ENCODE measurements at regions not wholly inside any gene's neighbourhood (a gene's known extent, or its start where the extent isn't known, plus 50 kb on each side); places are given as distances from the start of the nearest gene placed in this dataset.
A peak's percentile ranks its signal among the peaks of the same experiment; 100 is the strongest.

- Histone ChIP-seq H3K4me2 (ENCODE audit: low read depth, low read length) (no peak overlapping the region), H3K36me3 (replicated peaks in 1 of 2; ENCODE audit: control insufficient read depth in 1 of 2, insufficient read depth in 2 of 2, low read length in 2 of 2) (no peaks in the 10 kb centered on the region), H3K9me3 (ENCODE audit: low read length) (no peaks in the 10 kb centered on the region), H3K79me2 (ENCODE audit: insufficient read depth, low read length) (no peaks in the 10 kb centered on the region), H4K20me1 (ENCODE audit: insufficient read depth, low read length) (no peaks in the 10 kb centered on the region), H3K27me3 (ENCODE audit: control insufficient read depth in 1 of 2, insufficient read depth in 2 of 2, low read length in 2 of 2) (peaks cover 0 to 4% of the 10 kb centered on the region in 2 experiments; a peak in 1 of 5 replicates), H3K4me3 (replicated peaks in 1 of 3; ENCODE audit: insufficient read depth in 1 of 3, low read depth in 2 of 3, low read length in 3 of 3) (no peak overlapping the region), H3K9ac (ENCODE audit: insufficient read depth, low read depth, low read length) (no peak overlapping the region), H3K4me1 (ENCODE audit: insufficient read depth, low read length) (no peaks in the 10 kb centered on the region), H3K27ac (ENCODE audit: extremely low read length, insufficient read depth, low read length) (no peak overlapping the region), H2AFZ (ENCODE audit: low read length) (no peak overlapping the region)
- in situ Hi-C loops (cut with HindIII; ENCODE audit: extremely low pct_ligation_motif_present, low pct_unique_long_range_greater_than_20kb) (no loop called here), intact Hi-C loops (cut with micrococcal nuclease; ENCODE audit: unreplicated experiment) (no loop called here)
- ATAC-seq: no peak
- peak; percentile 91 for TF ChIP-seq ATF7 (IDR thresholded peaks at IDR 0.05)
- TF ChIP-seq ATF7 (CRISPR knock-in tag; IDR thresholded peaks at IDR 0.05): no peak
- no peak for TF ChIP-seq MYC (CRISPR knock-in tag; IDR thresholded peaks at IDR 0.05; ENCODE audit: borderline replicate concordance)
- peak; percentile 85 for TF ChIP-seq CREB1 (IDR thresholded peaks at IDR 0.05)
- TF ChIP-seq CREB1 (CRISPR knock-in tag; IDR thresholded peaks at IDR 0.05): no peak
- no peak for TF ChIP-seq ZNF776 (CRISPR knock-in tag; IDR thresholded peaks at IDR 0.05)
- no peak for TF ChIP-seq NR2C2 (CRISPR knock-in tag; IDR thresholded peaks at IDR 0.05; ENCODE audit: borderline replicate concordance)
- TF ChIP-seq ZNF225 (CRISPR knock-in tag; IDR thresholded peaks at IDR 0.05): no peak
- ChIA-PET CTCF (ENCODE audit: low intra/inter-chr PET ratio, low total read pairs) (no interaction called here), POLR2A (no interaction called here)
- no peak for FAIRE-seq
- no TSS peak for BruUV-seq (replicated peaks)
- 16% methylated on average over 3 of the region's 3 CpGs for WGBS (ENCODE audit: low lambda C conversion rate)
- DNase-seq (ENCODE audit: low spot score): no peak
Observed at GRCh38 chr9:2351324-2351723, 270.3 kb upstream of the VLDLR start.

GRCh38 chr9:2354216-2354615 lies 267.4 kb upstream of the VLDLR start:
- CTCF ChIA-PET (ENCODE audit: low intra/inter-chr PET ratio, low total read pairs): no interaction called here
- H3K9ac ChIP-seq (ENCODE audit: insufficient read depth, low read depth, low read length): no peak overlapping the region
- H3K4me2 ChIP-seq (ENCODE audit: low read depth, low read length): no peak overlapping the region
- no peak overlapping the region for H3K27ac ChIP-seq (ENCODE audit: extremely low read length, insufficient read depth, low read length)
- intact Hi-C loops (cut with micrococcal nuclease; ENCODE audit: unreplicated experiment) (no loop called here), in situ Hi-C loops (cut with HindIII; ENCODE audit: extremely low pct_ligation_motif_present, low pct_unique_long_range_greater_than_20kb) (no loop called here)
- no peak for FAIRE-seq
- no peaks in the 10 kb centered on the region for H3K79me2 ChIP-seq (ENCODE audit: insufficient read depth, low read length)
- DNase-seq (ENCODE audit: low spot score): no peak
- no peaks in the 10 kb centered on the region for H3K4me1 ChIP-seq (ENCODE audit: insufficient read depth, low read length)
- no peak overlapping the region for H2AFZ ChIP-seq (ENCODE audit: low read length)
- H3K9me3 ChIP-seq (ENCODE audit: low read length): no peaks in the 10 kb centered on the region
- H3K36me3 ChIP-seq (replicated peaks in 1 of 2; ENCODE audit: control insufficient read depth in 1 of 2, insufficient read depth in 2 of 2, low read length in 2 of 2): no peaks in the 10 kb centered on the region
- H3K27me3 ChIP-seq (ENCODE audit: control insufficient read depth in 1 of 2, insufficient read depth in 2 of 2, low read length in 2 of 2): peaks cover 0 to 4% of the 10 kb centered on the region in 2 experiments; a peak in 1 of 5 replicates
- ATAC-seq: no peak
- WGBS (ENCODE audit: low lambda C conversion rate): 40% methylated on average over 4 of the region's 4 CpGs
- no peak overlapping the region for H3K4me3 ChIP-seq (replicated peaks in 1 of 3; ENCODE audit: insufficient read depth in 1 of 3, low read depth in 2 of 3, low read length in 3 of 3)
- H4K20me1 ChIP-seq (ENCODE audit: insufficient read depth, low read length): no peaks in the 10 kb centered on the region
- BruUV-seq (replicated peaks): no TSS peak
- POLR2A ChIA-PET: no interaction called here
- TF ChIP-seq SALL1 (CRISPR knock-in tag; IDR thresholded peaks at IDR 0.05): no peak
- no peak for TF ChIP-seq ZNF629 (CRISPR knock-in tag; conservative IDR thresholded peaks at IDR 0.05)
- TF ChIP-seq, protein P1, sequence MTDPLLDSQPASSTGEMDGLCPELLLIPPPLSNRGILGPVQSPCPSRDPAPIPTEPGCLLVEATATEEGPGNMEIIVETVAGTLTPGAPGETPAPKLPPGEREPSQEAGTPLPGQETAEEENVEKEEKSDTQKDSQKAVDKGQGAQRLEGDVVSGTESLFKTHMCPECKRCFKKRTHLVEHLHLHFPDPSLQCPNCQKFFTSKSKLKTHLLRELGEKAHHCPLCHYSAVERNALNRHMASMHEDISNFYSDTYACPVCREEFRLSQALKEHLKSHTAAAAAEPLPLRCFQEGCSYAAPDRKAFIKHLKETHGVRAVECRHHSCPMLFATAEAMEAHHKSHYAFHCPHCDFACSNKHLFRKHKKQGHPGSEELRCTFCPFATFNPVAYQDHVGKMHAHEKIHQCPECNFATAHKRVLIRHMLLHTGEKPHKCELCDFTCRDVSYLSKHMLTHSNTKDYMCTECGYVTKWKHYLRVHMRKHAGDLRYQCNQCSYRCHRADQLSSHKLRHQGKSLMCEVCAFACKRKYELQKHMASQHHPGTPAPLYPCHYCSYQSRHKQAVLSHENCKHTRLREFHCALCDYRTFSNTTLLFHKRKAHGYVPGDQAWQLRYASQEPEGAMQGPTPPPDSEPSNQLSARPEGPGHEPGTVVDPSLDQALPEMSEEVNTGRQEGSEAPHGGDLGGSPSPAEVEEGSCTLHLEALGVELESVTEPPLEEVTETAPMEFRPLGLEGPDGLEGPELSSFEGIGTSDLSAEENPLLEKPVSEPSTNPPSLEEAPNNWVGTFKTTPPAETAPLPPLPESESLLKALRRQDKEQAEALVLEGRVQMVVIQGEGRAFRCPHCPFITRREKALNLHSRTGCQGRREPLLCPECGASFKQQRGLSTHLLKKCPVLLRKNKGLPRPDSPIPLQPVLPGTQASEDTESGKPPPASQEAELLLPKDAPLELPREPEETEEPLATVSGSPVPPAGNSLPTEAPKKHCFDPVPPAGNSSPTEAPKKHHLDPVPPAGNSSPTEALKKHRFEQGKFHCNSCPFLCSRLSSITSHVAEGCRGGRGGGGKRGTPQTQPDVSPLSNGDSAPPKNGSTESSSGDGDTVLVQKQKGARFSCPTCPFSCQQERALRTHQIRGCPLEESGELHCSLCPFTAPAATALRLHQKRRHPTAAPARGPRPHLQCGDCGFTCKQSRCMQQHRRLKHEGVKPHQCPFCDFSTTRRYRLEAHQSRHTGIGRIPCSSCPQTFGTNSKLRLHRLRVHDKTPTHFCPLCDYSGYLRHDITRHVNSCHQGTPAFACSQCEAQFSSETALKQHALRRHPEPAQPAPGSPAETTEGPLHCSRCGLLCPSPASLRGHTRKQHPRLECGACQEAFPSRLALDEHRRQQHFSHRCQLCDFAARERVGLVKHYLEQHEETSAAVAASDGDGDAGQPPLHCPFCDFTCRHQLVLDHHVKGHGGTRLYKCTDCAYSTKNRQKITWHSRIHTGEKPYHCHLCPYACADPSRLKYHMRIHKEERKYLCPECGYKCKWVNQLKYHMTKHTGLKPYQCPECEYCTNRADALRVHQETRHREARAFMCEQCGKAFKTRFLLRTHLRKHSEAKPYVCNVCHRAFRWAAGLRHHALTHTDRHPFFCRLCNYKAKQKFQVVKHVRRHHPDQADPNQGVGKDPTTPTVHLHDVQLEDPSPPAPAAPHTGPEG (CRISPR knock-in tag; IDR thresholded peaks at IDR 0.05): no peak
- no peak for TF ChIP-seq NR2C2 (CRISPR knock-in tag; IDR thresholded peaks at IDR 0.05; ENCODE audit: borderline replicate concordance)
- no peak for TF ChIP-seq FOXK2 (IDR thresholded peaks at IDR 0.05)
- TF ChIP-seq REPIN1 (CRISPR knock-in tag; IDR thresholded peaks at IDR 0.05; ENCODE audit: borderline replicate concordance, low read depth): no peak
- no peak for TF ChIP-seq XRCC5 (optimal IDR thresholded peaks at IDR 0.05; ENCODE audit: low read length)
- no peak for TF ChIP-seq ZNF784 (CRISPR knock-in tag; IDR thresholded peaks at IDR 0.05; ENCODE audit: borderline replicate concordance)

Data from HepG2 (cell line).